HEK293 (cell line): ENCODE measurements at regions not wholly inside any gene's neighbourhood (a gene's known extent, or its start where the extent isn't known, plus 50 kb on each side); places are given as distances from the start of the nearest gene placed in this dataset.
A peak's percentile ranks its signal among the peaks of the same experiment; 100 is the strongest.

Experiments
- CTCF ChIA-PET: fragments of 350-600 bp; formaldehyde crosslinking; extraction: SDS; loops from one replicate; lab custom pipeline; 2021; ENCODE audit warnings: antibody characterized with exemption; lab: Yijun Ruan, JAX
- POLR2A ChIA-PET: fragments of 300-600 bp; formaldehyde crosslinking; extraction: SDS; loops from one replicate; lab custom pipeline; 2020; ENCODE audit warnings: antibody characterized with exemption, inconsistent platforms; lab: Yijun Ruan, JAX
- H3K27ac ChIP-seq: fragments of 200-500 bp; sonication (Bioruptor generic); 2 replicates; pipeline ENCODE4 v1.5.1; 2014; ENCODE audit warnings: low read depth, low read length, control low read depth, inconsistent platforms; ENCODE audit errors: extremely low read depth
- H3K36me3 ChIP-seq, 2 experiments: fragments of 200-500 bp in 1 of 2; sonication (Bioruptor generic) in 1 of 2; 1 replicate in 1 of 2; 2 replicates in 1 of 2; pipeline ENCODE4 v1.5.1; 2014 to 2017; ENCODE audit warnings: inconsistent platforms in 2 of 2, low read length in 2 of 2; ENCODE audit not compliant: control insufficient read depth in 2 of 2, insufficient read depth in 1 of 2
- H3K4me1 ChIP-seq: fragments of 200-500 bp; sonication (Bioruptor generic); 2 replicates; pipeline ENCODE4 v1.5.1; 2014; ENCODE audit warnings: mild to moderate bottlenecking, low read length, inconsistent platforms; ENCODE audit not compliant: control insufficient read depth, insufficient read depth
- H3K4me3 ChIP-seq: 2 replicates; pipeline ENCODE4 v1.5.1; 2011; ENCODE audit warnings: low read depth, mild to moderate bottlenecking, control low read depth, low read length, moderate library complexity
- H3K9me3 ChIP-seq: fragments of 200-500 bp; sonication (Bioruptor generic); 2 replicates; pipeline ENCODE4 v1.5.1; 2014; ENCODE audit warnings: low read depth, low read length, inconsistent platforms; ENCODE audit not compliant: control insufficient read depth, insufficient read depth
- FEZF1 ChIP-seq: fragments of 450-650 bp; formaldehyde crosslinking; IDR thresholded peaks from 2 replicates; pipeline ENCODE4 v1.5.1; 2016; ENCODE audit warnings: missing biosample characterization, missing genetic modification characterization
- SCRT1 ChIP-seq: fragments of 450-650 bp; formaldehyde crosslinking; IDR thresholded peaks from 2 replicates; pipeline ENCODE4 v1.5.1; 2016; ENCODE audit warnings: missing biosample characterization, missing genetic modification characterization, borderline replicate concordance
- SCRT2 ChIP-seq: fragments of 450-650 bp; formaldehyde crosslinking; IDR thresholded peaks from 2 replicates; pipeline ENCODE4 v1.5.1; 2016; ENCODE audit warnings: missing biosample characterization, missing genetic modification characterization
- ZFHX2 ChIP-seq: fragments of 450-650 bp; formaldehyde crosslinking; conservative IDR thresholded peaks from 2 replicates; pipeline ENCODE4 v1.5.1; 2016; ENCODE audit warnings: missing biosample characterization, missing genetic modification characterization
- ZFP37 ChIP-seq: fragments of 450-650 bp; formaldehyde crosslinking; IDR thresholded peaks from 2 replicates; pipeline ENCODE4 v1.5.1; 2016; ENCODE audit warnings: missing biosample characterization, missing genetic modification characterization
- ZNF112 ChIP-seq: fragments of 450-650 bp; formaldehyde crosslinking; IDR thresholded peaks from 2 replicates; pipeline ENCODE4 v1.5.0; 2017; ENCODE audit warnings: missing biosample characterization, missing genetic modification characterization
- ZNF174 ChIP-seq: fragments of 450-650 bp; formaldehyde crosslinking; IDR thresholded peaks from 2 replicates; pipeline ENCODE4 v1.5.0; 2017; ENCODE audit warnings: missing biosample characterization, mild to moderate bottlenecking, missing genetic modification characterization
- ZNF311 ChIP-seq: fragments of 450-650 bp; formaldehyde crosslinking; IDR thresholded peaks from 2 replicates; pipeline ENCODE4 v1.5.1; 2017; ENCODE audit warnings: missing biosample characterization, missing genetic modification characterization, borderline replicate concordance
- ZNF391 ChIP-seq: fragments of 450-650 bp; formaldehyde crosslinking; IDR thresholded peaks from 2 replicates; pipeline ENCODE4 v1.5.1; 2016; ENCODE audit warnings: low read depth, missing biosample characterization, missing genetic modification characterization, borderline replicate concordance
- ZNF404 ChIP-seq: fragments of 450-650 bp; formaldehyde crosslinking; IDR thresholded peaks from 2 replicates; pipeline ENCODE4 v1.5.1; 2017; ENCODE audit warnings: missing biosample characterization, missing genetic modification characterization
- ZNF610 ChIP-seq: fragments of 450-650 bp; formaldehyde crosslinking; IDR thresholded peaks from 2 replicates; pipeline ENCODE4 v1.5.1; 2016; ENCODE audit warnings: missing biosample characterization, missing genetic modification characterization, borderline replicate concordance
- ZNF654 ChIP-seq: fragments of 450-650 bp; formaldehyde crosslinking; IDR thresholded peaks from 2 replicates; pipeline ENCODE4 v1.5.1; 2016; ENCODE audit warnings: low read depth, missing biosample characterization, missing genetic modification characterization
- ZNF701 ChIP-seq: fragments of 450-650 bp; formaldehyde crosslinking; IDR thresholded peaks from 2 replicates; pipeline ENCODE4 v1.5.1; 2016; ENCODE audit warnings: missing biosample characterization, missing genetic modification characterization
- TF ChIP-seq, protein P1 (sequence below): fragments of 450-650 bp; formaldehyde crosslinking; IDR thresholded peaks from 2 replicates; pipeline ENCODE4 v1.5.1; 2016; ENCODE audit warnings: missing biosample characterization, missing genetic modification characterization
- TF ChIP-seq, protein P2 (sequence below): IDR thresholded peaks from 2 replicates; pipeline ENCODE4 v1.6.1; 2011; ENCODE audit warnings: mild to moderate bottlenecking, low read depth, low read length, borderline replicate concordance

- TF ChIP-seq, protein P1, sequence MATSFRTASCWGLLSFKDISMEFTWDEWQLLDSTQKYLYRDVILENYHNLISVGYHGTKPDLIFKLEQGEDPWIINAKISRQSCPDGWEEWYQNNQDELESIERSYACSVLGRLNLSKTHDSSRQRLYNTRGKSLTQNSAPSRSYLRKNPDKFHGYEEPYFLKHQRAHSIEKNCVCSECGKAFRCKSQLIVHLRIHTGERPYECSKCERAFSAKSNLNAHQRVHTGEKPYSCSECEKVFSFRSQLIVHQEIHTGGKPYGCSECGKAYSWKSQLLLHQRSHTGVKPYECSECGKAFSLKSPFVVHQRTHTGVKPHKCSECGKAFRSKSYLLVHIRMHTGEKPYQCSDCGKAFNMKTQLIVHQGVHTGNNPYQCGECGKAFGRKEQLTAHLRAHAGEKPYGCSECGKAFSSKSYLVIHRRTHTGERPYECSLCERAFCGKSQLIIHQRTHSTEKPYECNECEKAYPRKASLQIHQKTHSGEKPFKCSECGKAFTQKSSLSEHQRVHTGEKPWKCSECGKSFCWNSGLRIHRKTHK (tag by site-specific recombination), result no peak
These were observed 402.7 kb downstream of the IPMK start (continued) for GRCh38 chr10:57864765-57865680.

GRCh38 chr10:57849691-57850357 is 417.9 kb downstream of the IPMK start:
- H3K4me3 ChIP-seq, result no peak overlapping the region
- H3K4me1 ChIP-seq, result no peaks in the 10 kb centered on the region
- H3K36me3 ChIP-seq, result no peaks in the 10 kb centered on the region
- CTCF ChIA-PET, result interaction anchor here (0.7 to 1.3 kb wide), 7 partner anchors 9 to 303 kb away, joined by 3 to 4 read pairs (median 4); no protein-coding TSS in a partner anchor
- POLR2A ChIA-PET, result no interaction called here
- TF ChIP-seq SCRT1 (tag by site-specific recombination) (no peak), ZNF654 (tag by site-specific recombination) (peak; percentile 27), SCRT2 (tag by site-specific recombination) (no peak), ZFHX2 (no peak), ZNF610 (tag by site-specific recombination) (no peak), ZNF391 (tag by site-specific recombination) (no peak), ZNF311 (tag by site-specific recombination) (no peak)
- H3K9me3 ChIP-seq, result no peaks in the 10 kb centered on the region
- H3K27ac ChIP-seq, result no peak overlapping the region

- no peak for TF ChIP-seq ZNF404
- ChIA-PET POLR2A (no interaction called here), CTCF (no interaction called here)
- H3K36me3 ChIP-seq, result no peaks in the 10 kb centered on the region
- no peaks in the 10 kb centered on the region for H3K9me3 ChIP-seq
- no peak overlapping the region for H3K27ac ChIP-seq
- no peaks in the 10 kb centered on the region for H3K4me1 ChIP-seq
- H3K4me3 ChIP-seq, result no peak overlapping the region
These were observed 421.2 kb downstream of the IPMK start for GRCh38 chr10:57846307-57847065.

DNA sequence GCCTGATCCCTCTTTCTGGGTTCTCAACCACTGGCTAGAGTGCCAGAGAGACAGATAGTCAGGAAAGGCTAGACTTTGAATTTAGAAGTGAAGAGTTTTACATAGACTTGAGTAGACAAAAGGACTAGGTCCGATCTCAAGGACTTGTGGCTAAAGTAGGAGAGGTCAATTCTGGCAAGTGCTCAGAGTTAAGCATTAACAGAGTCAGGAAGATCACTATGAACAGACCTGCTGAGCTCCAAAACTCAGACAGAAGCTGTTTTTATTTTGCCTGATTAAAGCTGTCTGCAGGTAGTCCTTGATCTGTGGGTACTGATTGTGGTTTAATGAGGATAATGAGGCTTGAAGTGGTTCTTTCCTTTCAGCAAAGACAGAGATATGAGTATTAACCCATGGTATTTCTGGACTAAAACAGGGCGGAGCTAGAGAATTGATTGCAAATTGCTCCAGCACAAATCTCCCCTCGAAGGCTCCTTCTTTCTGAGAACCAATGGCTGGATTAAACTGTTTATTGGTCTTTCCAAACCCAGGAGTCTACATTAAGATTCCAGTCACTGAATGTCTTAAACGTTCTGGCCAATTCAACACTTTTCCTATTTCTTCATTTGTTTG is 423.2 kb downstream of the IPMK start:
- Histone ChIP-seq H3K27ac (no peak overlapping the region), H3K4me1 (no peaks in the 10 kb centered on the region), H3K4me3 (no peak overlapping the region), H3K36me3 (no peaks in the 10 kb centered on the region), H3K9me3 (no peaks in the 10 kb centered on the region)
- TF ChIP-seq ZNF701 (tag by site-specific recombination) (no peak), FEZF1 (no peak), ZNF112 (no peak), ZFP37 (no peak), ZNF174 (tag by site-specific recombination) (no peak)
- TF ChIP-seq, protein P2, sequence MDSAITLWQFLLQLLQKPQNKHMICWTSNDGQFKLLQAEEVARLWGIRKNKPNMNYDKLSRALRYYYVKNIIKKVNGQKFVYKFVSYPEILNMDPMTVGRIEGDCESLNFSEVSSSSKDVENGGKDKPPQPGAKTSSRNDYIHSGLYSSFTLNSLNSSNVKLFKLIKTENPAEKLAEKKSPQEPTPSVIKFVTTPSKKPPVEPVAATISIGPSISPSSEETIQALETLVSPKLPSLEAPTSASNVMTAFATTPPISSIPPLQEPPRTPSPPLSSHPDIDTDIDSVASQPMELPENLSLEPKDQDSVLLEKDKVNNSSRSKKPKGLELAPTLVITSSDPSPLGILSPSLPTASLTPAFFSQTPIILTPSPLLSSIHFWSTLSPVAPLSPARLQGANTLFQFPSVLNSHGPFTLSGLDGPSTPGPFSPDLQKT, result no peak
- ChIA-PET CTCF (no interaction called here), POLR2A (no interaction called here)
